22Rv1 (cell line): ENCODE measurements at regions not wholly inside any gene's neighbourhood (a gene's known extent, or its start where the extent isn't known, plus 50 kb on each side); places are given as distances from the start of the nearest gene placed in this dataset.

Experiments
- CTCF ChIP-seq: fragments of 450-650 bp; IDR thresholded peaks from 2 replicates; pipeline ENCODE4 v1.5.1; 2017; ENCODE audit warnings: mild to moderate bottlenecking
- ZFX ChIP-seq: fragments of 450-650 bp; IDR thresholded peaks from 2 replicates; pipeline ENCODE4 v1.6.1; 2017; ENCODE audit warnings: antibody characterized with exemption, borderline replicate concordance

GRCh38 chr12:75865315-75865714 lies 166.3 kb downstream of the PHLDA1 start:
- no peak for TF ChIP-seq CTCF
- no peak for TF ChIP-seq ZFX
